ENCODE measurements at regions not wholly inside any gene's neighbourhood (a gene's known extent, or its start where the extent isn't known, plus 50 kb on each side); places are given as distances from the start of the nearest gene placed in this dataset.

- H3K4me3 ChIP-seq (ENCODE audit: low read depth, low read length) = no peak overlapping the region
- no peak for TF ChIP-seq CTCF (IDR thresholded peaks at IDR 0.05; ENCODE audit: insufficient read depth, low read length, missing control alignments)
- peak; percentile 67 for DNase-seq (ENCODE audit: low read depth, low spot score)
- CTCF ChIA-PET = no interaction called here
- POLR2A ChIA-PET = no interaction called here
These were observed 185.1 kb upstream of the TGFBR2 start for GRCh38 chr3:30421266-30421665.

GRCh38 chr3:30426293-30426993, 180.0 kb upstream of the TGFBR2 start:
- ChIA-PET POLR2A (no interaction called here), CTCF (interaction anchor here (0.8 to 1.2 kb wide), 2 partner anchors 18 to 267 kb away, joined by 3 to 4 read pairs; no protein-coding TSS in a partner anchor)
- no peak for TF ChIP-seq CTCF (IDR thresholded peaks at IDR 0.05; ENCODE audit: insufficient read depth, low read length, missing control alignments)
- no peak for DNase-seq (ENCODE audit: low read depth, low spot score)
- H3K4me3 ChIP-seq (ENCODE audit: low read depth, low read length) = no peak overlapping the region

- ChIA-PET CTCF (no interaction called here), POLR2A (no interaction called here)
- TF ChIP-seq CTCF (IDR thresholded peaks at IDR 0.05; ENCODE audit: insufficient read depth, low read length, missing control alignments) = no peak
- no peak for DNase-seq (ENCODE audit: low read depth, low spot score)
- no peak overlapping the region for H3K4me3 ChIP-seq (ENCODE audit: low read depth, low read length)
These were observed 178.2 kb upstream of the TGFBR2 start for GRCh38 chr3:30428251-30428650.

- no peak for TF ChIP-seq CTCF (IDR thresholded peaks at IDR 0.05; ENCODE audit: insufficient read depth, low read length, missing control alignments)
- H3K4me3 ChIP-seq (ENCODE audit: low read depth, low read length) = peak overlapping the region; percentile 0; the same call in 1 of the 2 replicates
- ChIA-PET CTCF (interaction anchor here (1.1 to 1.2 kb wide), 2 partner anchors 11 to 237 kb away, joined by 3 to 4 read pairs; no protein-coding TSS in a partner anchor), POLR2A (no interaction called here)
- no peak for DNase-seq (ENCODE audit: low read depth, low spot score)
These were observed 170.5 kb upstream of the TGFBR2 start for GRCh38 chr3:30435861-30436331.

GRCh38 chr3:30437171-30437601, 169.2 kb upstream of the TGFBR2 start:
- no peak for TF ChIP-seq CTCF (IDR thresholded peaks at IDR 0.05; ENCODE audit: insufficient read depth, low read length, missing control alignments)
- no peak for DNase-seq (ENCODE audit: low read depth, low spot score)
- no peak overlapping the region for H3K4me3 ChIP-seq (ENCODE audit: low read depth, low read length)
- ChIA-PET CTCF (interaction anchor here (0.6 to 1.1 kb wide), 2 partner anchors 312 to 688 kb away, joined by 3 read pairs; no protein-coding TSS in a partner anchor), POLR2A (no interaction called here)

GRCh38 chr3:30438126-30438525, 168.3 kb upstream of the TGFBR2 start:
- no peak for TF ChIP-seq CTCF (IDR thresholded peaks at IDR 0.05; ENCODE audit: insufficient read depth, low read length, missing control alignments)
- ChIA-PET CTCF (interaction anchor here (1.1 kb wide), 1 partner anchor 312 kb away, joined by 3 read pairs; no protein-coding TSS in a partner anchor), POLR2A (no interaction called here)
- DNase-seq (ENCODE audit: low read depth, low spot score) = no peak
- no peak overlapping the region for H3K4me3 ChIP-seq (ENCODE audit: low read depth, low read length)
